ENCODE measurements at regions not wholly inside any gene's neighbourhood (a gene's known extent, or its start where the extent isn't known, plus 50 kb on each side); places are given as distances from the start of the nearest gene placed in this dataset.

- TF ChIP-seq CTCF (conservative IDR thresholded peaks at IDR 0.05 in 1 of 2, IDR thresholded peaks at IDR 0.05 in 1 of 2; ENCODE audit: extremely low read depth in 1 of 2, insufficient read depth in 1 of 2, low read depth in 1 of 2, low read length in 2 of 2), result no peak
- no peak for TF ChIP-seq EZH2 (IDR thresholded peaks at IDR 0.05; ENCODE audit: borderline replicate concordance, low read length)
Observed at GRCh38 chr7:56605146-56605545, 488.9 kb upstream of the NUPR2 start.
